SH-SY5Y (cell line): ENCODE measurements at regions not wholly inside any gene's neighbourhood (a gene's known extent, or its start where the extent isn't known, plus 50 kb on each side); places are given as distances from the start of the nearest gene placed in this dataset.

ENCODE experiments used
- GATA2 ChIP-seq: IDR thresholded peaks from 2 replicates; pipeline ENCODE4 v1.6.1; 2011; ENCODE audit warnings: mild to moderate bottlenecking, low read depth, low read length
- GATA3 ChIP-seq: IDR thresholded peaks from 2 replicates; pipeline ENCODE4 v1.6.1; 2011; ENCODE audit warnings: low read depth, mild to moderate bottlenecking, low read length, moderate library complexity

DNA sequence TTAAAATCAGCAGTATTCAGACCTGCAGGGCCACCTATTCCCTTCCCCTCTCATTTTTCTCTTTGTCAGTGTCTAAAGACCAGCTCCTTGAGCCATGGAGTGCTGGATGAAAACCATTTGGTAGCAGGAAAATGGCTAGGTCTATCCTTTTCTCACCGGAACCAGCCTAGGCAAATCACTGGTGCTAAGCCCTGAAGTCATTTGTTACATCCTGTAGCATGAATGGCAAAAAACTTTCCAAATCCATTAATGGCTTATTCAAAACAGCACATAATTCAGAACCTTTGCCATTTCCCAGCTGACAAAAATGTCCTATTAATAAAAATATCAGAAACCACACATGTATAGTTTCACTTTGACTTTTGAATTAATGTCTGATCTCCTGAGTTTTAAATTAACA, 209.5 kb upstream of the E2F8 start:
- TF ChIP-seq GATA3 (no peak), GATA2 (no peak)

DNA sequence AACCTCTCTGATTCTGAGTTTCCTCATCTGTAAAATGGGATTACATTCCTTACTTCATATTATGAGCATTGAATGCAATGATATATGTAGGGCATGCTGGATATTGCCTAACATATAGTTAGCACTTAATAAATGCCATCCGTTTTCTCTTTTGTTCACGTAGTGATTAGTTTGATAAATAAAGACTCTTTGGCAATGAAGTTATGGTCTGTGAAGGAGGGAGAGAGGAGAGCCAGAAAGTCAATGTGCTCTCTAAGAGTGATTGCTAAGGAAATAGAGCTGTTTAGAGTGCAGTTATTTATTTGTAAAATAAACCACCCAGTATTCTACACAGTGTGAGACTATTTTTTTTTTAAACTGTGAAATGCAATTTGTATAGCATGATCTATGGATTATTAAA, 207.9 kb upstream of the E2F8 start:
- TF ChIP-seq GATA3 (no peak), GATA2 (no peak)

DNA sequence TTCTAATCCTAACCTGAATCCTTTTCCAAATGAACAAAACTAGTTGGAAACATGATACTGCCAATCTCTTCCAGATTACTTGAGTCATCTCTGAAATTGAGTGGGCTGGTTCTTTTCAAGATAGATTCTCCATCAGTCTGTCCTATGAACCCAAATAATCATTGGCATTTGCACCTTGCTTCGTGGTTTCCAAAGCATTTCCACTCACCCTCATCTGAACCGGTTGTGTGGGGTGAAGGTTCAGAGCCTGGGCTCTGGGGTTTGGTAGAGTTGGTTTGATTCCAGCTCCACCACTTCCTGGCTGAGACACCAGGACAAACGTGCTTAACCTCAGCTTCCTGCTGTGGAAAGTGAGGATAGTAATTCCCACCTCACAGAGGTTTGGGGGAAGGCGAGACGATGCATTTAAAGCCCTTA, 206.4 kb upstream of the E2F8 start:
- no peak for TF ChIP-seq GATA3
- TF ChIP-seq GATA2: no peak

DNA sequence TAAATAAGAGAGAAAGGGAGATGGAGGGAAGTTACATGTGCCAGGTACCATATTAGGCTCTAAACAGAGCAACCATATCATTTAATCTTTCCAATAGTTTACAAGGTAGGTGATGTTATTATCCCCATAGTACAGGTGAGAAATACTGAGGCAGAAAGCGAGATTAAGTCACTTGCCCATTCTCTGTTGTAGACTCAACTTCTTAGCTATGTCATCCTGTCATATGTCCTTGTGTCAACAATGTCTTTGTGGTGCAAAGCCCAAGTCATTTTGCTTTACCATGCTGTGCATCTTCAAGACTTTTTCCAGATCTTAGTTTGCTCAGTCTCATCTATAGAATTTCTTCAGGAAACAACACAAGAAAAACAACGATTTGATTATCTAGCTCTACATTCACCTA, 205.0 kb upstream of the E2F8 start:
- TF ChIP-seq GATA3: no peak
- TF ChIP-seq GATA2: no peak

DNA sequence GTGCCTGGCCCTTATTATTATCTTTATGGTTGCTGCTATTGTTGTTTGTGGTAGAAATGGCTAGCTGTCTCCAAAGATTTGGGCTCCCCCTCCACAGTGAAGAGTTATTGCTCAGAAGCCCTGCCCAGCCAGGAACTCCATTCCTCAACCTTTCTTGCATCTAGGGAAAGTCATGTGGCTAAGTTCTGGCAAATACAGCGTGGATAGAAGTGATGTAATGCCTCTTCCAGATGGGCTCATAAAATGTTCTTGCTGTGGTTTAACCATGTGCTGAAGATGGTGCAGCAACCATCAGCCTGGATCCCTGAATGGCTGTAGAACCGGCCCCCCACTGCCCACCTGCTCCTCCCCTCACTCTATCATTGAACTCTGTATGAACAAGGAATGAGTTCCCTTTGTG, 203.5 kb upstream of the E2F8 start:
- TF ChIP-seq GATA3 (no peak), GATA2 (no peak)

DNA sequence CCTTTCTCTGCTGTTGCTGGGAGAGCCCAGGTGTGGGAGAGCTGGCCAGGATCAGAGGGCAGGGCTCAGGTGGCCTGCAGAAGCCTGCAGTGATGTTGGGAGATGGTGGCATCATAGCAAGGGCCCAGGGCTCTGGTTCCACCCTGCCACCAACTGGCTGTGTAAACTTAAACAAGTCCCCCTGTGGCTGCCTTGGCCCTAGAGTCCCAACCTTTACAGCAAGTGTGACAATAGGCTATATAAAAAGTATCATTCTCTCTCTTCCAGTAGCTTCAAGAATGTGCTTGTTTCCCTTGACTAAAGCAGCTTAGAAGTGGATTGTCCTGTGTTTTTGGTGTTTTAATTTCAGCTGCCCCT, 201.8 kb upstream of the E2F8 start:
- no peak for TF ChIP-seq GATA3
- TF ChIP-seq GATA2: no peak

DNA sequence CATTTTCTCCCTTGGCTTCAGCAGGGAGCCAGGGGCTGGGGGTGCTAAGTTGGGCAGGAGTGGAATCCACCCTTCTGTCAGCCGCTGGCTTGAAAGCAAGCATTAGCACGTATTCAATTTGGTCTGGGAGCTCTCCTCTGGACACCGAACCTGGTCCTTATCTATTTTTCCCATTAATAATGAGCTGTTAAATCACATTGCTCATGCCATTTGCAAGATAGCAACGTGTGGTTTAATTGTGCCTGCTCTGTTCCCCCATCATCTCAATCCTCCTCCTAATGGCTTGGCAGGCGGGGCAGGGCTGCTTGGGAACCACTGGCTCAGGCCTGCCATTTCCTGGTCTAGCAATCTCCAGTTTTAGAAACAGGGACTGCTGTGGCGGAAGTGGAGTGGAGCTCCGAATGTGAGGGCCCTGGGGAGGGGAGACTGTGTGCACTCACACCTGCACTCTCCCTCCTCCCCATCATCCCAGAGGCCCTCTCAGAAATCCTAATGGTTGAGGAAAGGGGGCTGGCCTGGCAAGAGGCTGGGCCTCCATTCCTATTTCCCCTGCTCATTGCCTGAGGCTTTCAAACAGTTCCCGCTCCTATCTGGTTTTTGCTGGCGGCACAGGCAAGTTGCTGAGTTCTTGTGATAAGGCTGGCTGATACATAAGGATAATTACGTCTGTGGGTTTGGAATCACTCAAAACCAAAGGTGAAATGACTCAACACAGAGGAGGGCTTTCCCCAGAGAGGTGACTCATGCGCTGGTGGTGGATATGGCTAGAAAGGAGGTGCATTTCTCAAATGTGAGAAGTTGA, 201.2 kb upstream of the E2F8 start:
- TF ChIP-seq GATA3 (no peak), GATA2 (peak; percentile 34)

DNA sequence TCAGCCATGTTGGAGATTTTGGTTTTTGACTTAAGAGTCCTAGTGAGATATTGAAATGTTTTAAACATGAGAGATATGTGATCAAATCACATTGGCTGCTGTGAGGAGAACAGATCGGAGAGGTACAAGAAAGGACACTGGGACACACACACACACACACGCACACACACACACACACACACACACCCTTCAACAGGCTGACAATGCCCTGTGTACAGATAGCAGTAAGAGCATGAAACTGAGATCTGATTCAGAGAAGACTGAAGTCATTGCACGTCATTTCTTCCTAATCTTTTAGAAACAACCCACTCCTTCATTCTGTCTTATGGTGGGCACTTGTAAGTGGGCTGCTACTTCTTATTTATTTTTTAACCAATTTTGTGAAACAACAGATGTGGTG, 200.5 kb upstream of the E2F8 start:
- TF ChIP-seq GATA2: no peak

DNA sequence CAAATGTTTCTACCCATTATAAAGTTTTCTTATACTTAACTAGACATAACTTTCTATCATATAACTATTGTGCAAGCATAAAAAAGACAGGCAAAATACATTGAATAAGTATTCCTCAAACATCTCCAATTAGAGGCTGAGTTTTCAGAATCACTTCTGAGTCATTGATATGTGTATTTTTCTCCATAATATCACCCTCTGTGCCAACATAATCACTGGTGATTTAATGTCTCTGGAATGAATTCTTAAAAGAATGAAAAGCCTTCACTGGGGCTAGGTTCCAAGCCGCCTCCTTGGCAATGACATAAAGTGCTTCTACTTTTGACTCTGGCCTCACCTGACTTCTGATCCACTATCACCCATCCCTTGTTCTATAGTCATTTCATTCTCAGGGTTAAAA, 197.0 kb upstream of the E2F8 start:
- TF ChIP-seq GATA3: no peak
- TF ChIP-seq GATA2: no peak

DNA sequence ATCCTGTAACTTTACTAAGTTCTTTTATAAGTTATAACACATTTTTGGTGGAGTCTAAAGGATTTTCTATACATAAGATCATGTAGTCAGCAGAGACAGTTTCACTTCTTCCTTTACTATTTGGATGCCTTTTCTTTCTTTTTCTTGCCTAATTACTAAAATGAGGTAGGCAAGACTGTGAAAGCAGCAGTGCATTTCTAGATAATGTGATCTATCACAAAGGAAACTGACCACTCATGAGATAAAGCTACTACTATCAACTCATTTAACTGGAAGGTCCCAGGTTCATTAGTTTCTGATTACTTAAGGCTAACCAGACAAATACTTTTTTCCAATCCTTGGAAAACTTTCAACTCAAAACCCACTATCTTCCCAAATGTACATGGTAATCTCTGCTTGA, 196.2 kb upstream of the E2F8 start:
- no peak for TF ChIP-seq GATA3
- no peak for TF ChIP-seq GATA2

DNA sequence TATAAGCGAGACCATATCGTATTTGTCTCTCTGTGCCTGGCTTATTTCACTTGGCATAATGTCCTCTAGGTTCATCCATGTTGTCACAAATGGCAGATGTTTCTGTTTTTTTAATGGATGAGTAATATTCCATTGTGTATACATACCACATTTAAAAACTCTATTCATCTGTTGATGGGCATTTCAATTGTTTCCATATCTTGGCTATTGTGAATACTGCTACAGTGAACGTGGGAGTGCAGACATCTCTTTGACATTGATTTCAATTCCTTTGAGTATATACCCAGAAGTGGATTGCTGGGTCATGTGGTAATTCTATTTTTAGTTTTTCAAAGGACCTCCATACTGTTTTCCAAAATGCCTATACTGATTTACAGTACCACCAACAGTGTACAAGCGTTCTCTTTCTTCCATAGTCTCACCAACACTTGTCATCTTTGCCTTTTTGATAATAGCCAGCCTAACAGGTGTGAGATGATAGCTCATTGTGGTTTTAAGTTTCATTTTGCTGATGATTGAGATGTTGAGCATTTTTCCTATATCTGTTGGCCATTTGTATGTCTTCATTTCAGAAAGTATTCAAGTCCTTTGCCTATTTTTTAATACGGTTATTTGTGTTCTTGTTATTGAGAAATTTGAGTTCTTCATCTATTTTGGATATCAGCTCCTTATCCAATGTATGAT, 194.7 kb upstream of the E2F8 start:
- TF ChIP-seq GATA2: no peak
- TF ChIP-seq GATA3: no peak

DNA sequence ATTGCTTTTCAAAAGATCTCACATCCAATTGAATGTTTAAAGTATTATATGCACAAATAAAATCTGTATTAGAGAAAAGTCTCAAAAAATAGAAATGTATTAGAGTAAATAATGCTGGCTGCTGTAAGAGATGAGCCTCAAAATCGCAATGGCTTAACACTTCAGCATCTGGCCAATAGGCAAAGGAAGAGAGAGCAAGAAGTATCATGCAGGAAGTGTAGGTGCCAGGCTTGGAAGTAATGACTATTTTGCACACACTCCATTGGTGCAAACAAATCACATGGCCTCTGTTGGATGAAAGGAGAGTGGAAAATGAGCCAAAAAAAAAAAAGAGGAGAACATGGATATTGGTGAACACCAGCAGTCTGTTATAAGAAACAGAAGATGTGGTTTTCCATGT, 193.0 kb upstream of the E2F8 start:
- TF ChIP-seq GATA2: no peak
- no peak for TF ChIP-seq GATA3

DNA sequence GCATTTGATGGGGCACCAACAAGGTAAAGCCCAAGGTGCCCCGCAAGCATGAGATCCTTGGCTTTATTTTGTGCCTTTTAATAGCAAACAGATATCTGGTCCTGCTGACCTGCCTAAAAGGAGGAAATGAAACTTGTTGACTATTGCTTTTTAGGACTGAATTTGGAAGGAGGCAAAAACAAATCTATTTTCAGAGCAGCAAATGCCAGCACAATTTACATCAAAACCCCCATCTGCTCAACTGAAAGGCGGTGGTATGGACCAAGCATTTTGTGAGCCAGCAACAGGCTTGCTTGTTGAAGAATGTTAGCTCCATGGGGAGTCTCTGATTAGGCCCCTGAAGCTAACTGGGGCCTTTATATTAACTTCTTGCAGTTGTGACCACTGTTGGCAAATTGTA, 192.6 kb upstream of the E2F8 start:
- TF ChIP-seq GATA2 (no peak), GATA3 (no peak)

DNA sequence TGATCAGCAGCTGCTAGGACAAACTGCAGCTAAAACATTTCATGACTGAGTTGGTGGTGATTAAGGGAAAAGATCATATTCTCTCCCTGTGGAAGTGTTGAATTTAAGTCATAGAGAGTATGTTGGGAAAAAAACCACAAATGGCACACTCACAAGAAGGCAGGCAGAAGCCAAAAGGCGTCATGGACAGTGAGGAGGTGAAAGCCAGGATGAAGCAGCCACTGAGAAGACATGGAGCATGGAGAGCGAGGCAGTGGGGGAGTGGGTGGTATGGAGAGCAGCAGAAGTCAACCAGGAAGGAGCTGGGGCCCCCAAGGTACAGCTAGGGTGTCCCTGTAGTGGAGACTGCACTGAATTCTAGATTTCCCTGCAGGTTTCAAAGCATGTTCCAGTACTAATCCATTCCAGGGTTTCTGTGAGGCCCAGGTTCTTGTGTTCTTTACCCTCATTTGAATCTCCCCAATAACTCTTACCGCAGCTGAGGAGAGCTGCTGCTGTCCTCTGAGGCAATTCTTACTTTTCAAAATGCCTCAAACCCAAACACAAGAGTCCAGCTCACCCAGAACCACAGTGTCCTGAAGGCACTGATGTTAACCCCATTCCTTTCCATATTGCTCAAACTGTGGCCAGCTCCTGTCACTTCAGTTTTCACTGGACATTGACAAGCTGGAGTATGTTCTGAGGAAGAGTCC, 191.8 kb upstream of the E2F8 start:
- TF ChIP-seq GATA3 (no peak), GATA2 (no peak)

DNA sequence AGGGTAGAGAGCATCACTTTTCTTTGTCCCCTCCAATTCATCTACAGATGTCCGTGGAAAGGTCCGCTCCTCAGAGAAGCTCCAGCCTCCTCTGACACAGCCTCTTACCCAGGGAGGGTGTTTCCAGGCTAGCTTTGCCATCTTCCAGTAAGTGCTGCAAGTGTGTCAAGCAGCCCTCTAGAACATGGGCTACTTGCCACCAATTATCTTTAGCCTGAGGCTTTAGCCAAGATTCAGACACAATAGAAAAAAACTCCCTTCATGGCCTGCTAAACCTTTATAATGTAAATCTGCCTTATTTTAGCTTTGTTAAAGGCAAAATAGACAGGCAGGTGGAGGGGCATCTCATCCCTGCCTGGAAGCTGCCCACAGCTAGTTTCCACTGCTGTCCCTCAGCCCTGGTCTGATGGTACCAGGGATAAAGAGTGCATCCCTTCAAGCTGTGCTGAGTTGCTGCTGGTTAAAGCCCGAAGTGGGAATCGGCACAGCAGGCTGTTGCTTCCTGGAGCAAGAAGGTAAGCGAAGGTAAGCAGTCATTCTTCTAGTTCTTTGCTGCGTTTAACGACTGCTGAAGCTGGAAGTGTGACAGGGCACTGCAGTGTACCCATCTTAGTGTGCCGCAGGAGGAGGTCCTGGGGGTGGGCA, 190.1 kb upstream of the E2F8 start:
- no peak for TF ChIP-seq GATA3
- no peak for TF ChIP-seq GATA2

DNA sequence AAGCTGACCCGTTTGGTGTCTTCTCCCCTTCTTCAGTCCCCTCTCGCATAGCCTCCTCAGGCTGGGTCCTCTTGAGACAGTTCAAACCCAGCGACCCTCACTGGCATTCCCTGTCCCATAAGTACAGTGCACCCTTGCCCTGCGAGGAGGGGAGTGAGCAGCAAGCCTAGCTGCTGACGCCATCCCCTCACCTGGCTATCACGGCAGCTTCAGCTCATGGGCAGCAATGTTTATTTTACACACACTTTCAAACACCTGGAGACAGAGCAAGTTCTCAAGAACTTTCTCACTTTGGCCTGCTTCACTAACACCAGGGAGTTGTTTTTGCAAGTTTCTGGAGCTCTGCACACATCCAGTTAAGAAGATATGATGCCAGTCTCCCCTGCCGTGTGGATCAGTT, 189.6 kb upstream of the E2F8 start:
- TF ChIP-seq GATA3: no peak
- no peak for TF ChIP-seq GATA2
